HepG2 (cell line): ENCODE measurements at regions not wholly inside any gene's neighbourhood (a gene's known extent, or its start where the extent isn't known, plus 50 kb on each side); places are given as distances from the start of the nearest gene placed in this dataset.
"Not testable (repeated sequence)": the region's sequence is repeated elsewhere in the genome, so short reads cannot be mapped to it uniquely, and the experiment has no call there.

Experiments
- CTCF ChIP-seq: sonication (generic); formaldehyde crosslinking; IDR thresholded peaks from 2 replicates; pipeline ENCODE4 v1.5.0; 2020; ENCODE audit warnings: mild to moderate bottlenecking, missing genetic modification reagents, moderate library complexity
- HDAC6 ChIP-seq: fragments of 200-600 bp; sonication (generic); IDR thresholded peaks from 2 replicates; pipeline ENCODE4 v1.7.0; 2017; ENCODE audit warnings: mild to moderate bottlenecking, antibody characterized with exemption, low read length, low read depth
- KDM1A ChIP-seq: IDR thresholded peaks from 2 replicates; pipeline ENCODE4 v1.6.1; 2016; ENCODE audit warnings: missing compliant biosample characterization
- MYC ChIP-seq: sonication (generic); formaldehyde crosslinking; IDR thresholded peaks from 2 replicates; pipeline ENCODE4 v1.9.0; 2021; ENCODE audit warnings: missing genetic modification reagents, borderline replicate concordance
- NCOA2 ChIP-seq: sonication (generic); formaldehyde crosslinking; IDR thresholded peaks from 2 replicates; pipeline ENCODE4 v1.8.0; 2022; ENCODE audit warnings: inconsistent platforms
- POLR2A ChIP-seq, 2 experiments: IDR thresholded peaks; 2 replicates each; pipeline ENCODE4 v1.6.1; 2011; ENCODE audit warnings: low read depth in 2 of 2, low read length in 2 of 2, mild to moderate bottlenecking in 1 of 2, moderate library complexity in 1 of 2; ENCODE audit not compliant: insufficient read depth in 1 of 2
- RAD21 ChIP-seq: fragments of 450-650 bp; formaldehyde crosslinking; IDR thresholded peaks from 2 replicates; pipeline ENCODE4 v1.5.0; 2020; ENCODE audit warnings: mild to moderate bottlenecking
- ZBTB21 ChIP-seq: sonication (generic); formaldehyde crosslinking; IDR thresholded peaks from 2 replicates; pipeline ENCODE4 v1.4.0; 2020; ENCODE audit warnings: missing genetic modification reagents

DNA sequence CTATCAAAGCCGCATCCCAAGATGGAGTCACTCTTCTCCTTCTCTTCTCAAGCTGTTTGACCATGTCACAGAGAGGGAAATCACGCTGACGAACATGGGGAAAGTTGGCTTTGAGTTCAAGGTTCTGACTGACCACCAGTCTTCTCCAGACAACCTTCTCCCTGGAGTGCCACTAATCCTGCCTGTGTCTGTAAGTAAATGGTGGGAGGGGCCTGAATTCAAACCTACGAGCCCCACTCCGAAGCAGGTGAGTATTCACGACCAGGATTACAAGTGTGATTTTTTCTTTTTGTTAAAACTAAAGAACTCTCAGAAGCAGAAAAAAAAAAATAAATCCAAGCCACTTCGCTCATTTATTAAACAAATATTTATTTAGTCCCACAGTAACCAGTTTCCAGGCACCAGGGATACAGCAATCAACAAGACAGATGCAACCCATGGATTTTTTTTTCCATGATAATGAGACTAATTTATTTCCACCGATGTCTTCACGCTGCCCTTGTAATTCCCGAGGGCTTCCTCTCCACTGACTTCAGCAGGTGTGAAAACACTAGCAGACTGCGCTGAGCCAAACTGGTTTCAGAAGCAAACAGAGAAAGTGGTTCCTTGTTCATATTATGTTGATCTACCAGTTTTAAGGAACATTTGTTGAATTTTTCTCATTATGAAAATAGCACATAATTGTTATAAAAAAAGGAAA, 206.0 kb upstream of the NBPF12 start:
- not testable (repeated sequence) for TF ChIP-seq POLR2A (IDR thresholded peaks at IDR 0.05; ENCODE audit: insufficient read depth in 1 of 2, low read depth in 2 of 2, low read length in 2 of 2); CTCF; KDM1A (CRISPR knock-in tag); RAD21 (CRISPR knock-in tag); ZBTB21 (CRISPR knock-in tag); HDAC6; NCOA2; MYC (CRISPR knock-in tag)
